MCF 10A (cell line): ENCODE measurements at regions not wholly inside any gene's neighbourhood (a gene's known extent, or its start where the extent isn't known, plus 50 kb on each side); places are given as distances from the start of the nearest gene placed in this dataset.

Experiments
- BruUV-seq: library from RNA; stranded (reverse); fragments of 400-500 nt; replicated peaks from 2 replicates; lab custom pipeline; 2021; lab: Mats Ljungman, UMichigan
- CTCF ChIA-PET: fragments of 300-600 bp; sonication (Branson Sonifier 250); formaldehyde crosslinking; extraction: SDS; loops from one replicate; lab custom pipeline; 2021; ENCODE audit warnings: antibody characterized with exemption, inconsistent platforms; lab: Yijun Ruan, JAX
- POLR2A ChIA-PET: fragments of 300-600, 350-650 bp; sonication (Branson Sonifier 250); formaldehyde crosslinking; extraction: SDS; loops from one replicate; lab custom pipeline; 2020; ENCODE audit warnings: antibody characterized with exemption, inconsistent platforms; lab: Yijun Ruan, JAX
- DNase-seq: peaks from one replicate; pipeline ENCODE4 v3.0.0-alpha.2; 2018; ENCODE audit not compliant: unreplicated experiment
- H3K27ac Mint-ChIP-seq: one replicate; pipeline ENCODE4 v1.8.0; 2022; ENCODE audit warnings: mild to moderate bottlenecking, low read depth, mixed read lengths; ENCODE audit not compliant: unreplicated experiment
- H3K27me3 Mint-ChIP-seq: one replicate; pipeline ENCODE4 v1.8.0; 2022; ENCODE audit warnings: mixed read lengths; ENCODE audit not compliant: insufficient read depth, unreplicated experiment
- H3K36me3 Mint-ChIP-seq: one replicate; pipeline ENCODE4 v1.8.0; 2022; ENCODE audit warnings: mild to moderate bottlenecking, moderate library complexity, mixed read lengths; ENCODE audit not compliant: insufficient read depth, unreplicated experiment
- H3K4me1 Mint-ChIP-seq: one replicate; pipeline ENCODE4 v1.8.0; 2022; ENCODE audit warnings: mixed read lengths; ENCODE audit not compliant: insufficient read depth, unreplicated experiment
- H3K4me3 Mint-ChIP-seq: one replicate; pipeline ENCODE4 v1.8.0; 2022; ENCODE audit warnings: mild to moderate bottlenecking, moderate library complexity, mixed read lengths; ENCODE audit not compliant: unreplicated experiment
- H3K9me3 Mint-ChIP-seq: one replicate; pipeline ENCODE4 v1.8.0; 2022; ENCODE audit warnings: mixed read lengths; ENCODE audit not compliant: unreplicated experiment
- intact Hi-C: fragments of 100-400 bp; cut with micrococcal nuclease; formaldehyde crosslinking; loops from 2 replicates; pipeline ENCODE4 v1.14.1; 2022
- TF ChIP-seq, protein P1 (sequence below): fragments of 200-600 bp; IDR thresholded peaks from one replicate; pipeline ENCODE4 v1.8.0; 2022; ENCODE audit warnings: antibody characterized with exemption, mild to moderate bottlenecking; ENCODE audit not compliant: unreplicated experiment

- DNase-seq: no peak
- no peaks in the 10 kb centered on the region for H3K9me3 Mint-ChIP-seq
Measured at GRCh38 chr15:92324101-92324963, 69.3 kb upstream of the ST8SIA2 start.

GRCh38 chr15:92326236-92326635 lies 67.4 kb upstream of the ST8SIA2 start:
- POLR2A ChIA-PET: no interaction called here
- peaks cover 17% of the 10 kb centered on the region for H3K27me3 Mint-ChIP-seq
- H3K4me1 Mint-ChIP-seq: no peaks in the 10 kb centered on the region
- TF ChIP-seq, protein P1, sequence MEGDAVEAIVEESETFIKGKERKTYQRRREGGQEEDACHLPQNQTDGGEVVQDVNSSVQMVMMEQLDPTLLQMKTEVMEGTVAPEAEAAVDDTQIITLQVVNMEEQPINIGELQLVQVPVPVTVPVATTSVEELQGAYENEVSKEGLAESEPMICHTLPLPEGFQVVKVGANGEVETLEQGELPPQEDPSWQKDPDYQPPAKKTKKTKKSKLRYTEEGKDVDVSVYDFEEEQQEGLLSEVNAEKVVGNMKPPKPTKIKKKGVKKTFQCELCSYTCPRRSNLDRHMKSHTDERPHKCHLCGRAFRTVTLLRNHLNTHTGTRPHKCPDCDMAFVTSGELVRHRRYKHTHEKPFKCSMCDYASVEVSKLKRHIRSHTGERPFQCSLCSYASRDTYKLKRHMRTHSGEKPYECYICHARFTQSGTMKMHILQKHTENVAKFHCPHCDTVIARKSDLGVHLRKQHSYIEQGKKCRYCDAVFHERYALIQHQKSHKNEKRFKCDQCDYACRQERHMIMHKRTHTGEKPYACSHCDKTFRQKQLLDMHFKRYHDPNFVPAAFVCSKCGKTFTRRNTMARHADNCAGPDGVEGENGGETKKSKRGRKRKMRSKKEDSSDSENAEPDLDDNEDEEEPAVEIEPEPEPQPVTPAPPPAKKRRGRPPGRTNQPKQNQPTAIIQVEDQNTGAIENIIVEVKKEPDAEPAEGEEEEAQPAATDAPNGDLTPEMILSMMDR: no peak
- H3K36me3 Mint-ChIP-seq: no peaks in the 10 kb centered on the region
- no peak overlapping the region for H3K4me3 Mint-ChIP-seq
- DNase-seq: no peak
- intact Hi-C loops: no loop called here
- CTCF ChIA-PET: interaction anchor here (0.6 kb wide), 2 partner anchors 243 to 1105 kb away, joined by 3 read pairs; no protein-coding TSS in a partner anchor
- no peaks in the 10 kb centered on the region for H3K9me3 Mint-ChIP-seq
- H3K27ac Mint-ChIP-seq: no peak overlapping the region
- no TSS peak for BruUV-seq

More at GRCh38 chr15:92324101-92324963, 69.3 kb upstream of the ST8SIA2 start:
- Mint-ChIP-seq H3K4me3 (no peak overlapping the region), H3K27me3 (peaks cover 36% of the 10 kb centered on the region), H3K36me3 (no peaks in the 10 kb centered on the region), H3K27ac (no peak overlapping the region), H3K4me1 (no peaks in the 10 kb centered on the region)
- ChIA-PET POLR2A (no interaction called here), CTCF (interaction anchor here (0.6 to 1.3 kb wide), 2 partner anchors 14 to 290 kb away, joined by 3 read pairs; no protein-coding TSS in a partner anchor)
- intact Hi-C loops: no loop called here
- TF ChIP-seq, protein P1: no peak
- no TSS peak for BruUV-seq

- H3K4me3 Mint-ChIP-seq: no peak overlapping the region
- no peaks in the 10 kb centered on the region for H3K36me3 Mint-ChIP-seq
- peaks cover 6% of the 10 kb centered on the region for H3K9me3 Mint-ChIP-seq
- ChIA-PET CTCF (interaction anchor here (0.6 kb wide), 1 partner anchor 1106 kb away, joined by 3 read pairs; no protein-coding TSS in a partner anchor), POLR2A (no interaction called here)
- no peaks in the 10 kb centered on the region for H3K4me1 Mint-ChIP-seq
- TF ChIP-seq, protein P1: no peak
- intact Hi-C loops: no loop called here
- H3K27ac Mint-ChIP-seq: no peak overlapping the region
- DNase-seq: no peak
- H3K27me3 Mint-ChIP-seq: peaks cover 14% of the 10 kb centered on the region
- BruUV-seq: no TSS peak
Measured at GRCh38 chr15:92327033-92327432, 66.6 kb upstream of the ST8SIA2 start.

GRCh38 chr15:92328207-92328606 lies 65.5 kb upstream of the ST8SIA2 start:
- intact Hi-C loops: no loop called here
- no peaks in the 10 kb centered on the region for H3K36me3 Mint-ChIP-seq
- TF ChIP-seq, protein P1: no peak
- POLR2A ChIA-PET: no interaction called here
- peaks cover 12% of the 10 kb centered on the region for H3K9me3 Mint-ChIP-seq
- CTCF ChIA-PET: no interaction called here
- H3K27me3 Mint-ChIP-seq: peaks cover 7% of the 10 kb centered on the region
- no peak for DNase-seq
- no TSS peak for BruUV-seq
- H3K27ac Mint-ChIP-seq: no peak overlapping the region
- H3K4me3 Mint-ChIP-seq: no peak overlapping the region
- H3K4me1 Mint-ChIP-seq: no peaks in the 10 kb centered on the region
